DMS 273 (cell line): ENCODE measurements at regions not wholly inside any gene's neighbourhood (a gene's known extent, or its start where the extent isn't known, plus 50 kb on each side); places are given as distances from the start of the nearest gene placed in this dataset.
"Not testable (repeated sequence)": the region's sequence is repeated elsewhere in the genome, so short reads cannot be mapped to it uniquely, and the experiment has no call there.

Experiments used
- DNase-seq: peaks from one replicate; lab custom pipeline; 2025; ENCODE audit not compliant: unreplicated experiment; lab: John Stamatoyannopoulos, UW

DNA sequence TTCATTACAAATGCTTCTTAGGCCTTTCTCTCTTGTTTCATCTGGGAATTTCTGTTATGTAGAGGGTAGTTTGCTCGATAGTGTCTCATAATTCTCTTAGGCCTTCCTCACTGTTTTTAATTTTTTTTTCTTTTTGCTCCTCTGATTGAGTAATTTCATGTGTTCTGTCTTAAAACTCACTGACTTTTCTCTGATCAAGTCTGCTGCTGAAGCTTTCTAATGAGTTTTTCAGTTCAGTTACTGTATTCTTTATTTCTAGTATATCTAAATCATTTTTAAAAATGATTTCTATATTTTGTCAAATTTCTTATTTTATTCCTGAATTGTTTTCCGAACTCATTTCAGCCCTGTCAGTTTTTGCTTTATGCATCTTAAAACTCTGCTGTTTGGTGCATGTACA lies 228.0 kb downstream of the MID1IP1 start:
- DNase-seq, result no peak

- no peak for DNase-seq
Measured at GRCh38 chrX:39030636-39031035, 229.4 kb downstream of the MID1IP1 start.

- no peak for DNase-seq
Measured at GRCh38 chrX:39039890-39040289, 238.6 kb downstream of the MID1IP1 start.

- no peak for DNase-seq
Measured at GRCh38 chrX:39043838-39044550, 242.7 kb downstream of the MID1IP1 start.

DNA sequence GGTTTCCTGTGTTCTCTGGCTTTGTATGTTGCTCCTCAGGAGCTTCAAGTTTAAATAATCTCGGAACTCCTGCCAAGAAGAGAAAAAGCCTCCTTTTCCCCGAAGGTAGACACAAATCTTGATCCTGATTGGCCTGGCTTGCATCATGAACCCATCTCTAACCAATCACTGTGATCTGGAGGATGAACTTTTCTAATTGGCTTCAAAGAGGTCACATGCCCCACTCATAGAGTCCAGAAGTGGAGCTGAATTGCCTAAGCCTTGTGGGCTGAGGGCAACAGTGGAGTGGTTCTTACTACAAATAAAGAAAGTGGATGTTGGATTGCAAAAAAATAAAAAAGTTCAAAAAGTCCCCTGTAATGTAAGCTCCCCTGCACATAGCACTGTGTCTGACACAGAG lies 245.9 kb downstream of the MID1IP1 start:
- DNase-seq, result no peak

- DNase-seq, result no peak
Measured at GRCh38 chrX:39049975-39050374, 248.7 kb downstream of the MID1IP1 start.

GRCh38 chrX:39050427-39050826 lies 249.2 kb downstream of the MID1IP1 start:
- DNase-seq, result peak; percentile 65

- DNase-seq, result no peak
Measured at GRCh38 chrX:39052751-39053150, 251.5 kb downstream of the MID1IP1 start.

- no peak for DNase-seq
Measured at GRCh38 chrX:39058724-39059123, 257.5 kb downstream of the MID1IP1 start.

DNA sequence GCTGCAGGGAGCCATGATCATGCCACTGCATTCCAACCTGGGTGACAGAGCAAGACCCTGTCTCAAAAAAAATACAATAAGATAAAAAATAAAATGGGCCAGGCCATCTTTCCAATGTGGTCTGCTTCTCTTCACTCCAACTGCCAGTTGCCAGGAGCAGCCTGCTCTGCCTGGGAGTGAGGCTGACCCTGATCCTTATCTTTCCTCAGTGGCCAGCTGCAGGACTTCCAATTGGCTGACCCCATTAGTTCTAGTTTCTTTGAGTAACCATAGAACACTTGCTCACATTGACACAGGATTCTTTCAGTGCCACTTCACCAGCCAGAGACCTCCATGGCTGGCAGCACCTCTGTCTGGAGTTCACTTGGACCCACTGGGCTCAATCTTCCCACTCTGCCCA lies 258.6 kb downstream of the MID1IP1 start:
- no peak for DNase-seq

- DNase-seq, result no peak
Measured at GRCh38 chrX:39063037-39063436, 261.8 kb downstream of the MID1IP1 start.

GRCh38 chrX:39063702-39064101 lies 262.4 kb downstream of the MID1IP1 start:
- no peak for DNase-seq

- peak; percentile 85 for DNase-seq
Measured at GRCh38 chrX:39065051-39065871, 264.0 kb downstream of the MID1IP1 start.

DNA sequence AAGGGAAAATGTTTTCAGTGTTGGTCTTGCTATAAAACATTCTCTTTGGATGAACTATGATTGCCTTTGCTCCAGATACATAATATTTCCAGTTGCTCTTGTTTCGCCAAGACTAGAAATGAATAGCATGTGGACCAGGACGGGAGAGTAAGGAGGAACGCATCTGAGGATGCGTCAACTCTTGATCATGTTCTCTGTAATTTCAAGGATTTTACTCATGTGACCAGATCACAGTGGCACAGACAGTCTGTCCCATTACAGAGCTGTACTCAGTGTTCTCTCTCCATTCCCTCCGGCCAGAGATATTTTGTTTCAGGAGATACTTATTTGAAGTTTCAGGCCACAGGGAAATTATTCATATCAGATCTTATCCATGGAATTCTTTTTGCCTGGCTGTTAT lies 266.6 kb downstream of the MID1IP1 start:
- DNase-seq, result no peak

DNA sequence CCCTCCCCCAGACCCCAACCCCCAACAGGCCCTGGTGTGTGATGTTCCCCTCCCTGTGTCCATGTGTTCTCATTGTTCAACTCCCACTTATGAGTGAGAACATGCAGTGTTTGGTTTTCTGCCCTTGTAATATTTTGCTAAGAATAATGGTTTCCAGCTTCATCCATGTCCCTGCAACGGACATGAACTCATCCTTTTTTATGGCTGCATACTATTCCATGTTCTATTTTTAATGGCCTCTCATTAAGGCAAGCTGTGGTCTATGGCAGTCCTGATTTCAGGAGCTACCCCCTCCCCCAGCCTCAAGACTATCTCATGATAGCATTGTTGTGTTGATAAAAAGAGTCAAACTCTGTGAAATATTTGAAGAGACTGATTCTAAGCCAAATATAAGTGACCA lies 267.4 kb downstream of the MID1IP1 start:
- DNase-seq, result not testable (repeated sequence)

- DNase-seq, result no peak
Measured at GRCh38 chrX:39070009-39070408, 268.8 kb downstream of the MID1IP1 start.

GRCh38 chrX:39073131-39073530 lies 271.9 kb downstream of the MID1IP1 start:
- no peak for DNase-seq

- no peak for DNase-seq
Measured at GRCh38 chrX:39096599-39096998, 295.3 kb downstream of the MID1IP1 start.

GRCh38 chrX:39104745-39105144 lies 303.5 kb downstream of the MID1IP1 start:
- DNase-seq, result no peak

- DNase-seq, result no peak
Measured at GRCh38 chrX:39112143-39112542, 310.9 kb downstream of the MID1IP1 start.

DNA sequence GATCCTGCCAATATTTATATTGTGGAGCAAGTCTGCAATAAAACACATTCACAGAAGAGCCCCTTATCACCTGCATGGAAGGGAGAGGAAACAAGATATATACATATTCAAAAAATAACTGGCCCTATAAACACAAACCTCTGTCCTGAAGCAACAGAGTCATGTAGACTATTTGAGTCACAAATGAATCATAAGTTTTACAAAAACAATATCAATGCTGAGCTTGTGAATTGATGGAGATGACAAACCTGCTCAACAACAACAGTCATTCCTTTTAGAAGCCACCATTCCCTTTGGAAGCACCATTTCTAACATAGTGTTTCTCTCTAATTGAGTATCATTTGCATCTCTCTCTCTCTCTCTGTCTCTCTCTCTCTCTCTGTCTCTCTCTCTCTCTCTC lies 313.9 kb downstream of the MID1IP1 start:
- no peak for DNase-seq

- no peak for DNase-seq
Measured at GRCh38 chrX:39117101-39117500, 315.8 kb downstream of the MID1IP1 start.
